Neural cell (in vitro differentiated cells): ENCODE measurements at regions not wholly inside any gene's neighbourhood (a gene's known extent, or its start where the extent isn't known, plus 50 kb on each side); places are given as distances from the start of the nearest gene placed in this dataset.

Experiments used
- CTCF ChIP-seq: fragments of 450-650 bp; IDR thresholded peaks from 2 replicates; pipeline ENCODE4 v1.5.1; 2014; ENCODE audit warnings: antibody characterized with exemption, mild to moderate bottlenecking, moderate library complexity; ENCODE audit not compliant: poor library complexity, severe bottlenecking
- EP300 ChIP-seq: fragments of 450-650 bp; conservative IDR thresholded peaks from 2 replicates; pipeline ENCODE4 v1.6.1; 2014; ENCODE audit warnings: antibody characterized with exemption, mild to moderate bottlenecking, moderate library complexity; ENCODE audit not compliant: poor library complexity, severe bottlenecking
- EZH2 ChIP-seq: fragments of 200-600, 300-800 bp; shearing (Covaris generic), sonication (generic); IDR thresholded peaks from 2 replicates; pipeline ENCODE4 v1.6.1; 2014; ENCODE audit warnings: antibody characterized with exemption, low read length, borderline replicate concordance, mild to moderate bottlenecking; ENCODE audit not compliant: insufficient read depth, poor library complexity, severe bottlenecking
- MXI1 ChIP-seq: fragments of 450-650 bp; conservative IDR thresholded peaks from 2 replicates; pipeline ENCODE4 v1.6.1; 2014; ENCODE audit warnings: antibody characterized with exemption, mild to moderate bottlenecking; ENCODE audit not compliant: poor library complexity, severe bottlenecking
- POLR2AphosphoS5 ChIP-seq: IDR thresholded peaks from 2 replicates; pipeline ENCODE4 v1.6.1; 2012
- RAD21 ChIP-seq: fragments of 450-650 bp; conservative IDR thresholded peaks from 2 replicates; pipeline ENCODE4 v1.6.1; 2014; ENCODE audit warnings: antibody characterized with exemption, mild to moderate bottlenecking, moderate library complexity
- REST ChIP-seq: IDR thresholded peaks from 2 replicates; pipeline ENCODE4 v1.6.1; 2012; ENCODE audit warnings: borderline replicate concordance
- SMC3 ChIP-seq: fragments of 450-650 bp; conservative IDR thresholded peaks from 2 replicates; pipeline ENCODE4 v1.6.1; 2014; ENCODE audit warnings: antibody characterized with exemption, mild to moderate bottlenecking, moderate library complexity; ENCODE audit not compliant: poor library complexity
- TAF1 ChIP-seq: IDR thresholded peaks from 2 replicates; pipeline ENCODE4 v1.6.1; 2012; ENCODE audit warnings: low read depth

- TF ChIP-seq TAF1: no peak
- TF ChIP-seq CTCF: no peak
- TF ChIP-seq EZH2: no peak
- TF ChIP-seq EP300: no peak
- no peak for TF ChIP-seq REST
- no peak for TF ChIP-seq POLR2AphosphoS5
- no peak for TF ChIP-seq SMC3
- TF ChIP-seq MXI1: no peak
- no peak for TF ChIP-seq RAD21
Observed at GRCh38 chr5:155087036-155087435, 73.5 kb downstream of the KIF4B start.
